ENCODE measurements at regions not wholly inside any gene's neighbourhood (a gene's known extent, or its start where the extent isn't known, plus 50 kb on each side); places are given as distances from the start of the nearest gene placed in this dataset.

- TF ChIP-seq, protein P1, sequence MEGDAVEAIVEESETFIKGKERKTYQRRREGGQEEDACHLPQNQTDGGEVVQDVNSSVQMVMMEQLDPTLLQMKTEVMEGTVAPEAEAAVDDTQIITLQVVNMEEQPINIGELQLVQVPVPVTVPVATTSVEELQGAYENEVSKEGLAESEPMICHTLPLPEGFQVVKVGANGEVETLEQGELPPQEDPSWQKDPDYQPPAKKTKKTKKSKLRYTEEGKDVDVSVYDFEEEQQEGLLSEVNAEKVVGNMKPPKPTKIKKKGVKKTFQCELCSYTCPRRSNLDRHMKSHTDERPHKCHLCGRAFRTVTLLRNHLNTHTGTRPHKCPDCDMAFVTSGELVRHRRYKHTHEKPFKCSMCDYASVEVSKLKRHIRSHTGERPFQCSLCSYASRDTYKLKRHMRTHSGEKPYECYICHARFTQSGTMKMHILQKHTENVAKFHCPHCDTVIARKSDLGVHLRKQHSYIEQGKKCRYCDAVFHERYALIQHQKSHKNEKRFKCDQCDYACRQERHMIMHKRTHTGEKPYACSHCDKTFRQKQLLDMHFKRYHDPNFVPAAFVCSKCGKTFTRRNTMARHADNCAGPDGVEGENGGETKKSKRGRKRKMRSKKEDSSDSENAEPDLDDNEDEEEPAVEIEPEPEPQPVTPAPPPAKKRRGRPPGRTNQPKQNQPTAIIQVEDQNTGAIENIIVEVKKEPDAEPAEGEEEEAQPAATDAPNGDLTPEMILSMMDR (IDR thresholded peaks at IDR 0.05): no peak
- TF ChIP-seq POLR2A (IDR thresholded peaks at IDR 0.05) (no peak), POLR2AphosphoS5 (IDR thresholded peaks at IDR 0.05) (no peak)
These were observed 84.8 kb upstream of the ASB18 start for GRCh38 chr2:236348976-236349375.
